ENCODE measurements at regions not wholly inside any gene's neighbourhood (a gene's known extent, or its start where the extent isn't known, plus 50 kb on each side); places are given as distances from the start of the nearest gene placed in this dataset.

- TF ChIP-seq CTCF (IDR thresholded peaks at IDR 0.05) (no peak), HEYL (CRISPR knock-in tag; IDR thresholded peaks at IDR 0.05) (no peak), REST (IDR thresholded peaks at IDR 0.05) (no peak), MAX (IDR thresholded peaks at IDR 0.05) (no peak), POLR2AphosphoS2 (conservative IDR thresholded peaks at IDR 0.05; ENCODE audit: low read length) (no peak), KDM1A (IDR thresholded peaks at IDR 0.05; ENCODE audit: low read depth) (no peak), TFCP2L1 (CRISPR knock-in tag; IDR thresholded peaks at IDR 0.05) (no peak), FOSL2 (IDR thresholded peaks at IDR 0.05) (no peak), FOSL2 (CRISPR knock-in tag; IDR thresholded peaks at IDR 0.05) (no peak), ZSCAN20 (CRISPR knock-in tag; IDR thresholded peaks at IDR 0.05) (no peak), POLR2A (IDR thresholded peaks at IDR 0.05; ENCODE audit: low read length) (no peak), HMGXB4 (CRISPR knock-in tag; IDR thresholded peaks at IDR 0.05; ENCODE audit: borderline replicate concordance) (no peak)
Observed at GRCh38 chr10:90125456-90126255, 424.3 kb downstream of the KIF20B start.
